Endothelial cell of umbilical vein (primary cell): ENCODE measurements at regions not wholly inside any gene's neighbourhood (a gene's known extent, or its start where the extent isn't known, plus 50 kb on each side); places are given as distances from the start of the nearest gene placed in this dataset.

Experiments used
- BruUV-seq: library from RNA; stranded (reverse); fragments of 400-500 nt; replicated peaks from 2 replicates; lab custom pipeline; 2021; lab: Mats Ljungman, UMichigan
- CTCF ChIA-PET: fragments of 300-600, 350-600 bp; sonication (Branson Sonifier 250); formaldehyde crosslinking; loops from one replicate; lab custom pipeline; 2021; ENCODE audit warnings: antibody characterized with exemption, inconsistent platforms; lab: Charles Lee
- POLR2A ChIA-PET: fragments of 300-600, 350-600 bp; sonication (Branson Sonifier 250); formaldehyde crosslinking; loops from one replicate; lab custom pipeline; 2021; ENCODE audit warnings: antibody characterized with exemption, inconsistent platforms; lab: Charles Lee
- DNase-seq: peaks from one replicate; pipeline ENCODE4 v3.0.0-alpha.2; 2011; ENCODE audit warnings: low read depth, low spot score
- FAIRE-seq: peaks from 2 replicates; lab custom pipeline; 2011; peaks lifted over from hg19 to GRCh38; lab: Jason Lieb, UNC
- H2AFZ ChIP-seq: 2 replicates; pipeline ENCODE4 v1.6.0; 2012; ENCODE audit warnings: low read depth, low read length, control low read depth, inconsistent platforms
- H3K27ac ChIP-seq: 2 replicates; pipeline ENCODE4 v1.5.1; 2011; ENCODE audit warnings: low read depth, mild to moderate bottlenecking, control low read depth, low read length, moderate library complexity; ENCODE audit not compliant: insufficient read depth
- H3K27me3 ChIP-seq, 2 experiments: 2 replicates each; pipeline versions ENCODE4 v1.6.0 to v1.6.1; 2011; ENCODE audit warnings: low read length in 2 of 2, mixed read lengths in 1 of 2; ENCODE audit not compliant: control insufficient read depth in 2 of 2, insufficient read depth in 2 of 2
- H3K36me3 ChIP-seq, 2 experiments: 2 replicates in 1 of 2; 3 replicates in 1 of 2; pipeline ENCODE4 v1.5.1; 2011; ENCODE audit warnings: low read length in 2 of 2, mild to moderate bottlenecking in 1 of 2, moderate library complexity in 1 of 2; ENCODE audit not compliant: control insufficient read depth in 2 of 2, insufficient read depth in 2 of 2; ENCODE audit errors: extremely low read depth in 1 of 2
- H3K4me1 ChIP-seq: 3 replicates; pipeline ENCODE4 v1.5.1; 2011; ENCODE audit warnings: mild to moderate bottlenecking, low read length; ENCODE audit not compliant: control insufficient read depth, insufficient read depth; ENCODE audit errors: extremely low read depth
- H3K4me2 ChIP-seq: 2 replicates; pipeline ENCODE4 v1.6.1; 2011; ENCODE audit warnings: low read length, control low read depth, mixed read lengths; ENCODE audit not compliant: insufficient read depth
- H3K4me3 ChIP-seq, 3 experiments: fragments of 200-600 bp in 1 of 3; sonication (generic), shearing (Covaris generic) in 1 of 3; replicated peaks in 1 of 3; 2 replicates each; pipeline ENCODE4 v1.5.1; 2011 to 2016; ENCODE audit warnings: control low read depth in 3 of 3, low read length in 3 of 3, mild to moderate bottlenecking in 2 of 3, inconsistent platforms in 1 of 3, low read depth in 1 of 3, moderate library complexity in 1 of 3; ENCODE audit not compliant: insufficient read depth in 1 of 3
- H3K79me2 ChIP-seq: 2 replicates; pipeline ENCODE4 v1.6.0; 2012; ENCODE audit warnings: low read length, inconsistent platforms; ENCODE audit not compliant: control insufficient read depth, insufficient read depth
- H3K9ac ChIP-seq: replicated peaks from 2 replicates; pipeline ENCODE3; 2011; ENCODE audit warnings: low read length, control low read depth; ENCODE audit not compliant: insufficient read depth; ENCODE audit errors: extremely low read depth
- H3K9me1 ChIP-seq: replicated peaks from 3 replicates; pipeline ENCODE4 v1.6.0; 2011; ENCODE audit warnings: mild to moderate bottlenecking, low read length; ENCODE audit not compliant: control insufficient read depth, insufficient read depth; ENCODE audit errors: extremely low read depth
- H3K9me3 ChIP-seq: replicated peaks from 2 replicates; pipeline ENCODE4 v1.5.1; 2012; ENCODE audit warnings: low read length, inconsistent platforms; ENCODE audit not compliant: control insufficient read depth, insufficient read depth
- H4K20me1 ChIP-seq: replicated peaks from 2 replicates; pipeline ENCODE3; 2011; ENCODE audit warnings: mild to moderate bottlenecking, low read length; ENCODE audit not compliant: control insufficient read depth, insufficient read depth; ENCODE audit errors: extremely low read depth
- EZH2 ChIP-seq: IDR thresholded peaks from 2 replicates; pipeline ENCODE4 v1.6.1; 2012; ENCODE audit warnings: borderline replicate concordance, low read depth, mild to moderate bottlenecking, moderate library complexity, low read length, inconsistent platforms; ENCODE audit not compliant: severe bottlenecking
- FOS ChIP-seq: IDR thresholded peaks from 2 replicates; pipeline ENCODE4 v1.6.1; 2011; ENCODE audit warnings: mild to moderate bottlenecking, low read length, moderate library complexity, borderline replicate concordance; ENCODE audit not compliant: insufficient read depth
- GATA2 ChIP-seq: IDR thresholded peaks from 2 replicates; pipeline ENCODE4 v1.7.0; 2011; ENCODE audit warnings: low read depth, mild to moderate bottlenecking, moderate library complexity, mixed read lengths, low read length; ENCODE audit not compliant: insufficient read length, insufficient read depth
- JUN ChIP-seq: IDR thresholded peaks from 2 replicates; pipeline ENCODE4 v1.6.1; 2011; ENCODE audit warnings: borderline replicate concordance, low read depth; ENCODE audit not compliant: insufficient read length, insufficient read depth
- MYC ChIP-seq: IDR thresholded peaks from one replicate; pipeline ENCODE4 v1.6.1; 2011; ENCODE audit warnings: mild to moderate bottlenecking, low read depth, low read length
- POLR2A ChIP-seq: IDR thresholded peaks from 2 replicates; pipeline ENCODE4 v1.6.1; 2012; ENCODE audit warnings: low read depth, mild to moderate bottlenecking, control low read depth, low read length
- POLR2AphosphoS5 ChIP-seq: IDR thresholded peaks from 2 replicates; pipeline ENCODE4 v1.6.1; 2012; ENCODE audit warnings: low read depth, mild to moderate bottlenecking, control low read depth, low read length, moderate library complexity; ENCODE audit not compliant: insufficient read depth
- dilution Hi-C: fragments of 300-500 bp; cut with MboI; formaldehyde crosslinking; loops from one replicate; pipeline ENCODE4 v1.15.0; 2019; ENCODE audit warnings: low sequenced_read_pairs; ENCODE audit not compliant: extremely low pct_ligation_motif_present
- intact Hi-C: fragments of 100-400 bp; cut with micrococcal nuclease; formaldehyde crosslinking; loops from one replicate; pipeline ENCODE4 v1.10.0; 2022
- TF ChIP-seq, protein P1 (sequence below), 2 donors: IDR thresholded peaks; 1 replicate in 1 of 2; 2 replicates in 1 of 2; pipeline ENCODE4 v1.5.1; 2011; ENCODE audit warnings: low read length in 2 of 2, mild to moderate bottlenecking in 2 of 2, moderate library complexity in 2 of 2, control low read depth in 1 of 2, inconsistent platforms in 1 of 2, low read depth in 1 of 2; ENCODE audit not compliant: insufficient read depth in 1 of 2; ENCODE audit errors: extremely low read depth in 1 of 2
- TF ChIP-seq, protein P2 (sequence below): IDR thresholded peaks from 2 replicates; pipeline ENCODE4 v1.6.1; 2011; ENCODE audit not compliant: insufficient read depth, insufficient read length

DNA sequence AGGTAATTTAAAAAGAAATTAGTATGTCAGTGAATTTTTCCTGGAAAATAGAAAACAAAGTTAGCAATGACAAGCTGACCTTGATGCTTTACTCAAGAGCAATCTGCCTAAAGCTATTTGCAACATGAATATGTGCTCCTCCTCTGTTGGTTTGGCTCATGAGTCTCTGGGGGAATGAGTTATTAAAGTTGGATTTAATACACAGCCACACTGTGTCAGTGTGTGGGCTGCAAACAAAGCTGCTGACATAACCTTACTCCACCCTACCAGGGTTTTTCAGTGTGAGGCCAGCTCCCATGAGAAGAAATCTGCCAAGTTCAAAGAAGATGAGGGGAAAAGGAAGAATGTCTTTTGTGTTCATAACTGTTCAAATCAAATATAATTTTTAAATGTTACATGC, 280.5 kb downstream of the TLL1 start:
- Histone ChIP-seq H3K4me3 (no peak overlapping the region), H3K4me1 (no peaks in the 10 kb centered on the region), H3K27me3 (peaks cover 0 to 3% of the 10 kb centered on the region in 2 experiments), H3K27ac (no peak overlapping the region), H2AFZ (no peak overlapping the region), H3K36me3 (no peaks in the 10 kb centered on the region), H3K9me3 (no peaks in the 10 kb centered on the region), H3K4me2 (no peak overlapping the region), H3K9ac (no peak overlapping the region), H3K9me1 (no peaks in the 10 kb centered on the region), H4K20me1 (no peaks in the 10 kb centered on the region), H3K79me2 (no peaks in the 10 kb centered on the region)
- intact Hi-C loops (no loop called here), dilution Hi-C loops (no loop called here)
- ChIA-PET POLR2A (interaction anchor here (0.6 kb wide), 1 partner anchor 21 kb away, joined by 3 read pairs; no protein-coding TSS in a partner anchor), CTCF (interaction anchor here (1.6 kb wide), 1 partner anchor 660 kb away, joined by 4 read pairs; no protein-coding TSS in a partner anchor)
- TF ChIP-seq, protein P1, sequence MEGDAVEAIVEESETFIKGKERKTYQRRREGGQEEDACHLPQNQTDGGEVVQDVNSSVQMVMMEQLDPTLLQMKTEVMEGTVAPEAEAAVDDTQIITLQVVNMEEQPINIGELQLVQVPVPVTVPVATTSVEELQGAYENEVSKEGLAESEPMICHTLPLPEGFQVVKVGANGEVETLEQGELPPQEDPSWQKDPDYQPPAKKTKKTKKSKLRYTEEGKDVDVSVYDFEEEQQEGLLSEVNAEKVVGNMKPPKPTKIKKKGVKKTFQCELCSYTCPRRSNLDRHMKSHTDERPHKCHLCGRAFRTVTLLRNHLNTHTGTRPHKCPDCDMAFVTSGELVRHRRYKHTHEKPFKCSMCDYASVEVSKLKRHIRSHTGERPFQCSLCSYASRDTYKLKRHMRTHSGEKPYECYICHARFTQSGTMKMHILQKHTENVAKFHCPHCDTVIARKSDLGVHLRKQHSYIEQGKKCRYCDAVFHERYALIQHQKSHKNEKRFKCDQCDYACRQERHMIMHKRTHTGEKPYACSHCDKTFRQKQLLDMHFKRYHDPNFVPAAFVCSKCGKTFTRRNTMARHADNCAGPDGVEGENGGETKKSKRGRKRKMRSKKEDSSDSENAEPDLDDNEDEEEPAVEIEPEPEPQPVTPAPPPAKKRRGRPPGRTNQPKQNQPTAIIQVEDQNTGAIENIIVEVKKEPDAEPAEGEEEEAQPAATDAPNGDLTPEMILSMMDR (IDR thresholded peaks at IDR 0.05; ENCODE audit: extremely low read depth in 1 of 2, insufficient read depth in 1 of 2, low read depth in 1 of 2, low read length in 2 of 2) = no peak
- TF ChIP-seq GATA2 (no peak), EZH2 (no peak), FOS (no peak), POLR2AphosphoS5 (no peak), JUN (no peak), MYC (no peak), POLR2A (no peak)
- TF ChIP-seq, protein P2, sequence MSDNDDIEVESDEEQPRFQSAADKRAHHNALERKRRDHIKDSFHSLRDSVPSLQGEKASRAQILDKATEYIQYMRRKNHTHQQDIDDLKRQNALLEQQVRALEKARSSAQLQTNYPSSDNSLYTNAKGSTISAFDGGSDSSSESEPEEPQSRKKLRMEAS = no peak
- DNase-seq = no peak
- no peak for FAIRE-seq
- BruUV-seq = no TSS peak
